Caki2 (cell line): ENCODE measurements at regions not wholly inside any gene's neighbourhood (a gene's known extent, or its start where the extent isn't known, plus 50 kb on each side); places are given as distances from the start of the nearest gene placed in this dataset.

Experiments used
- DNase-seq: peaks from one replicate; pipeline ENCODE4 v3.0.0-alpha.2; 2015; ENCODE audit warnings: low read depth
- in situ Hi-C: cut with HindIII; loops from 2 replicates; pipeline ENCODE4 v1.10.0; 2016; ENCODE audit warnings: low sequenced_read_pairs, low pct_unique_long_range_greater_than_20kb, mixed read lengths

DNA sequence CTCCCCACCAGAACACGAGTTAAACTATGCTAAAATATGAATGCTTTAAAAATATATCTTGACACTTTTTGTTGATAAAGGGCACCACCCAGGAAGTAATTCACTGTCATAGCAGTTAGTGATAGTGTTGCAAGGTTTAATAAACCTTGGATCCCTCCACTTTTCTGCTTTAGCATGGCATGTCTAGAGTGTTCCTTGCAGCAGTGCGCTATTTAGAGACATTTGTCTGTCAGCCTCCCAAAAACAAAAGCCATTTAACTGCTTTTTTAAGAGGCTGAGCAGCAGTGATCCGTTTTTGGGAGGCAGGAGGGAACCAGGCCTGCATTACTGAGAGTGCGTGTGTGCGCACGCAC is 69.6 kb upstream of the RAB11FIP2 start:
- in situ Hi-C loops: no loop called here
- no peak for DNase-seq

DNA sequence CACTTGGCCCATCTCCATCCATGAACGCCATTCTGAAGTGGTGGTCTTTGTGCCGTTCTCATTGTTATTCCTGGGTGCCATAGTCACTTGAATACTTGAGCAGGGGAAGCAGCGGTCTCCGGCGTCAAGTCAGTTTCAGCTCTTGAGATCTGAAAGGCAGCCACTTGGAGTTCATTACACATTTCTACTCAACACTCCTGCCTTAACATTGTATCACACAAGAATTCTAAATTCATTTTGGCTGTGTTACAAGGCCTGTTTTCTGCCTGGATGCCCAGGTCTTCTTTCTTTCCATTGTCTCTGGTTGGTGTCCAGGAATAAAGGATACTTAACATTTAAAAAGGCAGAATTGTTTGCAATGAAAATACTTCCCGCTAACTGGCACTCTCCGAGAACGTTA is 69.0 kb upstream of the RAB11FIP2 start:
- in situ Hi-C loops: no loop called here
- no peak for DNase-seq

DNA sequence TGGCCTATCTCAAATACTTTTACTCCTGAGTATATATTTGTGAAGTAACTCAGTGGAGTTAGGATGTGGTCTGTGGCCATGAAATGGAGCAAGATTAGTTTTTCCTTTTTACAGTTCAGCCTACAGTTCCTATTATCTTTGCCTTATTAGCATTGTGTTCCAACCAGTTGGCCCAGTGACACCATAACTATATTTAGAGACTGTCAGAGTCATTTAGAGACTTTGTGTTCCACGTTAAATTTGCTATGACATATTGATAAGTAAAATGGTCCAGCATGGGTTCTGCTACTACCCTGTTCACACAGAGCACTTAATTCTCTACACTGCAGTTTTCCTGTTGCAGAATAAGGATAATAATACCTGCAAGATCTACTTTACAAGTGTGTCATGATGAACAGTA is 68.3 kb upstream of the RAB11FIP2 start:
- no peak for DNase-seq
- in situ Hi-C loops: no loop called here

DNA sequence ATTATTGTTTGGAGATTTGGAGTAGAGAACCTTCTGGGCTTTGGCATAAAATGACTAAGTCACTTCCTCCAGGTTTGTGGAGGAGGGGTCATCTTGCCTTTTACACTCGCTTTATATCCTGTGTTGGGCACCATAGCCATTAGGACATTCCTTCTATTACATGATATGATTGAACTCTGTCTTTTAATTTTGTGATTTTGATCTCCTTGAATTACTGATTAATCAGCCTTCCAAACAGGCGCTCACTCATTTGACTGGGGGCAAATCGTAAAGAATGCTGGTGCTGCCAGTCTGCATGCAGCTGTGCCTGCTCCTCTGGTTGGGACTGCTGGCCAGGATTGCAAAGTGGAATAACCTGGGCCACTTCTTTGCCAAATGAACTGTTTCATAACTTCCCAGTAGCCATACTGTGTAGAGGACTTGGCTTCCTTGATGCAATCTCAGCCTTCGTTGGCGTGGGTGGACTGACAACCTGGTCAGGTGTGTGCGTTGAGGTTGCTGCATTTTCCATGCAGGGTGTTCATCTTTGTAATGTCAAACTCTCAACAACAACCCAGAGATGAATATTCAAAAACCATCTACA is 65.9 kb upstream of the RAB11FIP2 start:
- in situ Hi-C loops: no loop called here
- no peak for DNase-seq

DNA sequence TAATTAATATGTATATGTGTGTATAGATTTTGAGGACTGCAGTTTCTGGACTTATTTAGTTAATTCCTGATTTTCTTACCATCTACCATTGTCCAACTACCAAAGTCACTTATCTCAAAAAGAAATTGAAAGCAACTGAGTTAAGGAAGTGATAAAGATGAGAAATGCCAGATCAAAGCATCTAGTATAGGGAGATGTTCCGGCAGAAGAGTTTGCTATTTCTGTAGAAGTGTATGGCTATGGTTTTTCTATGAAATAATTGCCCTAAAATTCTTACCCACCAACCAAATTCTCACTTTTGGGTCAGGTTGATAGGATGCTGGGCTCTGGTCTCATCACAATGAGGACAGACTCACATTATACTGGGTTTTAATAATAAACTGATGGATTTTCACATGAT is 64.0 kb upstream of the RAB11FIP2 start:
- DNase-seq: no peak
- in situ Hi-C loops: no loop called here

DNA sequence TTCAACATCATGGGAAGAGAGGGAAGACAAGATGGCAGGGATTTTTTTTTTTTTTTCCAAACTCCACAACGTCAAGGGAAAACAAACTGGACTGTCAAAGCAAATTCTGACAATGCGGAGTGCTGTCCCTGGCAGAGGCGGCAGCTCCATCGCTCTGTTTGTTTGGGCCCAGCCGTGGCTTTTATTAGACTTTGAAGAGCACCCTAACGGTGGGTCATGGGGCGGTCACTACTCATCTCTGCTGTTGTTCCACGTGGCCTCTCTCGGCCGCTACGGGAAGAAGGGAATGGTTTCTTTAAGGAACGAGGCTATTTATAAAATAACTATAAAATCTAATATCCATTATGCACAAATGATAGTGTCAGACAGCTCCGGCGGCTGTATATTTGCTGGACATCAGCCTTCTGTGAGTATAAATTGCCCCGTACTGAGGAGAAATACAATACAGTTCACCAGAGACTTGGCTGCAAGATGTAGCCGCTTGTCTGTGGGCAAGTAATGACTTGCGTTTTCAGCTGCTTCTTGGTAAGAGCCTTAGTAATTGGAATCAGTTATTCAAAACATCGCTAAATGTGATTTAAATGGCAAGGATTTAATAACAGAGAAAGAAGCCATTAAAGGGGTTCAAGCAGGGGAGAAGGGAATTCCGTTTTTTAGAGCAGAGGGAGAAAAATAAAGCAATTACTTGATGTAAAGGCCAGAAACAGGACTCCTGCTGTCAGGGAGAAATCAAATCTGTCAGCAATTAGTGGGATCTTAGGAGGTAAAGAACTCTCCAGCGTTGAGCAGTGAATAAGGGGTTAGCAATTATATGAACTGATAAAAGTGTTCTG is 61.7 kb upstream of the RAB11FIP2 start:
- in situ Hi-C loops: no loop called here
- no peak for DNase-seq

DNA sequence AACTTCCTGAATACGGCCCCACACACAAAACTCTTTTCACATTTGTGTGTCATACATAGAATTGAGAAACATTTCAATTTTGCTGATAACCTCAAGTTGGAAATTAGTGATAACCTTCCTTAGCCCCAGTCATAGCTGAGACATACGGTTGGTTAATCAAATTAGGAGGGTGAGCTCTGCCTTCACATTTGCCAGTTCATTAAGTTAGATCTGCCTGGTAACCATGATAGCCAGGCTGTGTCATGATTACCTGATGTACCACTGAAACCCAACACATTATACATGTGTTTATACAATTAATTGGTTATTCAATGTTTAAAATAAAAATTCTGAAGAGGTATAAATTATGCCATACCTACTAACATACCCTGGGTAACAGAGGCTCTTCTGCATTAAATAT is 60.8 kb upstream of the RAB11FIP2 start:
- in situ Hi-C loops: no loop called here
- no peak for DNase-seq

DNA sequence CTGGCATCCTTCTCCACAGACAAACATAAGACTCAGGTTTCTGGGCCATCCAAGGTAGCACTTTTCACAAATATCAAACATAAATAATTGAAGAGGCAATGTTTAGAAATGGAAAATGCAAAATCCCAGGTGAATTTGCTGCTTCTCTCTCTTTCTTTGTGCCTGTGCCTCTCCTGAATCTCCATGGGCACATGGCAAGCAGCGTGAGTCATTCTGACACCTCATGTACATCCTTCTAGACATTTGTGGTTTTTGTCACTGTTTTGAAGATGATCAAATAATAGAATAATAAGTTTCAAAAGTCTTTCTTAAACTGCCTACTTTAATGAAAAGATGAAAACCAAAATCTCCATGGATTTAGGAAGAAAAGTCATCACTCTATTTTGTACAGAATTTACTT is 60.3 kb upstream of the RAB11FIP2 start:
- no peak for DNase-seq
- in situ Hi-C loops: no loop called here

DNA sequence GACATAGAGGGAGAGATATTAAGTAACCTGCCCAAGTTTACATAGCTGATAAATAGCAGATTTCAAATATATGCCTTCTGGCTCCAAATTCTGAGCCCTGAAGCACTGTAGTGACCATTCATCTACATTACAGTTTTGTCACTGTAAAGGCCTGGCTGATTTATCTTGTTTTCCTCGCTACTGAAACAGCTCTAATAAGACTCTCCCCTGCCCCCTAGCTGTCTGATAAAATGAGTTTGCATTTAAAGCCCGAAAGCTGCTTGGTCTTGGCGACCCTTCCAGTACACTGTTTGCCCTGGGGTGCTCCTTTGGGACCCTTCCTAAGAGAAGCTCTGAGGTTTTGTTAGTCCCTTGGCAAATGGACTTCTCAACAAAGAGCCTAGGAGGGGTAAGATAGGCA is 59.7 kb upstream of the RAB11FIP2 start:
- DNase-seq: peak; percentile 5
- in situ Hi-C loops: no loop called here

DNA sequence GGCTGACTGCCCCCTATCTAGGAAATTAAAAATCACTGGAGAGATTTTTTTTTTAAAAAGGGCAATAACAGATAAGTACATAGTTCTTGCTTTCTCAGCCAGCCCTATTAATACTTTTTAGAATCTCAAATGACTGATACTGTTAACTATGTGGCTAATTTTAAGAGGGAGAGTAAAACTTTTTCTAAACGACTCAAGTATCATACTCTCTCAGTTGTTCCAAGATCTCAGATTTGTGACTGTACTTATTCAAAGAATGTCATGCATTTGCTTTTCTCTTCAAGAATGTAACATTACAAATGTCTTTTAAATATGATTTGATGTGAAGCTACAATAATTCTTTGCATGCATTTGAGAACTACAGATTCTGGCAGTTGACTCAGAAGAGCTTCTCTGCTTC is 55.4 kb upstream of the RAB11FIP2 start:
- DNase-seq: no peak
- in situ Hi-C loops: no loop called here

DNA sequence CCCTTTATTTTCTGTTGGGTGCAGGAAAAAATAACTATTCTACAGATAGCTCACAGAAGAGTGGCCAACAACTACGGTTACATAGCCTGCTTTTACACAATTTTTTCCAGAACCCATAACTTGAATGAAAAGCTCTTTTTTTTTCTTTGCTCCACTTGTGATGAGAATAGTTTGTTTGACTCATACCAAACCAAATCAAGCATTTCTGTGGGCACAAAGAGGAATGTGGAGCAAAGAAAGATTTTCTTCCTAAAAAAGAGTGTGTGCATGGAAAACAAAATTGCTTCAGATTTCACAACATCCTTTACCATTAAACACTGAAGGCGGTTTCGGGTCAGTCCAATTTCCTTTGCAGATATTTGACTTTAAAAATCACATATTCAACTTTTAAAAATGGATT is 54.8 kb upstream of the RAB11FIP2 start:
- no peak for DNase-seq
- in situ Hi-C loops: no loop called here
